Glutamatergic neuron (in vitro differentiated cells): ENCODE measurements at regions not wholly inside any gene's neighbourhood (a gene's known extent, or its start where the extent isn't known, plus 50 kb on each side); places are given as distances from the start of the nearest gene placed in this dataset.

Experiments used
- DNase-seq: peaks from one replicate; pipeline ENCODE4 v3.0.0; 2022
- H3K27ac Mint-ChIP-seq: one replicate; pipeline ENCODE4 v1.8.0; 2020; ENCODE audit warnings: mild to moderate bottlenecking, mixed read lengths, inconsistent platforms; ENCODE audit not compliant: unreplicated experiment
- H3K27me3 Mint-ChIP-seq: one replicate; pipeline ENCODE4 v1.8.0; 2020; ENCODE audit warnings: mild to moderate bottlenecking, moderate library complexity, mixed read lengths, inconsistent platforms; ENCODE audit not compliant: unreplicated experiment
- H3K36me3 Mint-ChIP-seq: one replicate; pipeline ENCODE4 v1.8.0; 2020; ENCODE audit warnings: mild to moderate bottlenecking, mixed read lengths, inconsistent platforms; ENCODE audit not compliant: unreplicated experiment
- H3K4me1 Mint-ChIP-seq: one replicate; pipeline ENCODE4 v1.8.0; 2020; ENCODE audit warnings: mild to moderate bottlenecking, low read depth, mixed read lengths, inconsistent platforms; ENCODE audit not compliant: unreplicated experiment
- H3K4me3 Mint-ChIP-seq: one replicate; pipeline ENCODE4 v1.8.0; 2020; ENCODE audit warnings: mild to moderate bottlenecking, mixed read lengths, inconsistent platforms; ENCODE audit not compliant: unreplicated experiment
- H3K9me3 Mint-ChIP-seq: one replicate; pipeline ENCODE4 v1.8.0; 2020; ENCODE audit warnings: mild to moderate bottlenecking, moderate library complexity, mixed read lengths, inconsistent platforms; ENCODE audit not compliant: unreplicated experiment
- CTCF ChIP-seq: fragments of 200-600 bp; sonication (generic); IDR thresholded peaks from one replicate; pipeline ENCODE4 v1.5.0; 2021; ENCODE audit not compliant: partially characterized antibody, unreplicated experiment

GRCh38 chr18:59833785-59834184 is 66.0 kb upstream of the PMAIP1 start:
- no peak for TF ChIP-seq CTCF
- no peak for DNase-seq
- no peaks in the 10 kb centered on the region for H3K27me3 Mint-ChIP-seq
- H3K36me3 Mint-ChIP-seq = no peaks in the 10 kb centered on the region
- H3K4me3 Mint-ChIP-seq = no peak overlapping the region
- H3K9me3 Mint-ChIP-seq = no peaks in the 10 kb centered on the region
- H3K27ac Mint-ChIP-seq = no peak overlapping the region
- peaks cover 10% of the 10 kb centered on the region for H3K4me1 Mint-ChIP-seq

GRCh38 chr18:59823596-59824195 is 76.1 kb upstream of the PMAIP1 start:
- no peaks in the 10 kb centered on the region for H3K27me3 Mint-ChIP-seq
- no peaks in the 10 kb centered on the region for H3K36me3 Mint-ChIP-seq
- H3K4me3 Mint-ChIP-seq = no peak overlapping the region
- no peaks in the 10 kb centered on the region for H3K9me3 Mint-ChIP-seq
- peak; percentile 82 for TF ChIP-seq CTCF
- H3K4me1 Mint-ChIP-seq = no peaks in the 10 kb centered on the region
- peak; percentile 83 for DNase-seq
- no peak overlapping the region for H3K27ac Mint-ChIP-seq

GRCh38 chr18:59822612-59823550 is 76.9 kb upstream of the PMAIP1 start:
- no peaks in the 10 kb centered on the region for H3K4me1 Mint-ChIP-seq
- no peak overlapping the region for H3K27ac Mint-ChIP-seq
- H3K9me3 Mint-ChIP-seq = no peaks in the 10 kb centered on the region
- no peak for TF ChIP-seq CTCF
- H3K27me3 Mint-ChIP-seq = no peaks in the 10 kb centered on the region
- no peaks in the 10 kb centered on the region for H3K36me3 Mint-ChIP-seq
- DNase-seq = no peak
- no peak overlapping the region for H3K4me3 Mint-ChIP-seq

GRCh38 chr18:59821983-59822382 is 77.8 kb upstream of the PMAIP1 start:
- no peaks in the 10 kb centered on the region for H3K36me3 Mint-ChIP-seq
- no peaks in the 10 kb centered on the region for H3K4me1 Mint-ChIP-seq
- H3K27me3 Mint-ChIP-seq = peaks cover 3% of the 10 kb centered on the region
- no peak overlapping the region for H3K27ac Mint-ChIP-seq
- no peaks in the 10 kb centered on the region for H3K9me3 Mint-ChIP-seq
- no peak overlapping the region for H3K4me3 Mint-ChIP-seq
- TF ChIP-seq CTCF = no peak
- DNase-seq = no peak

GRCh38 chr18:59820663-59821062 is 79.1 kb upstream of the PMAIP1 start:
- Mint-ChIP-seq H3K4me3 (no peak overlapping the region), H3K27me3 (peaks cover 3% of the 10 kb centered on the region), H3K36me3 (no peaks in the 10 kb centered on the region), H3K9me3 (peaks cover 1% of the 10 kb centered on the region), H3K4me1 (no peaks in the 10 kb centered on the region), H3K27ac (no peak overlapping the region)
- peak; percentile 13 for TF ChIP-seq CTCF
- DNase-seq = no peak
